Endodermal cell (in vitro differentiated cells): ENCODE measurements at regions not wholly inside any gene's neighbourhood (a gene's known extent, or its start where the extent isn't known, plus 50 kb on each side); places are given as distances from the start of the nearest gene placed in this dataset.

Experiments
- DNase-seq: peaks from one replicate; pipeline ENCODE4 v3.0.0-alpha.2; 2017
- H3K27ac ChIP-seq: 2 replicates; pipeline ENCODE4 v1.5.1; 2013; ENCODE audit warnings: mild to moderate bottlenecking, low read depth, low read length, moderate library complexity
- H3K27me3 ChIP-seq: 2 replicates; pipeline ENCODE4 v1.6.1; 2013; ENCODE audit warnings: mild to moderate bottlenecking, low read length, moderate library complexity; ENCODE audit not compliant: insufficient read depth, control insufficient read depth, poor library complexity, severe bottlenecking
- H3K36me3 ChIP-seq: 2 replicates; pipeline ENCODE4 v1.7.0; 2013; ENCODE audit warnings: mild to moderate bottlenecking, low read length, moderate library complexity; ENCODE audit not compliant: control insufficient read depth, insufficient read depth
- H3K4me1 ChIP-seq: one replicate; pipeline ENCODE4 v1.7.0; 2013; ENCODE audit warnings: low read length; ENCODE audit not compliant: control insufficient read depth, insufficient read depth
- H3K4me3 ChIP-seq: 2 replicates; pipeline ENCODE4 v1.5.1; 2013; ENCODE audit warnings: mild to moderate bottlenecking, low read length, moderate library complexity
- H3K9ac ChIP-seq: 2 replicates; pipeline ENCODE4 v1.6.1; 2013; ENCODE audit warnings: mild to moderate bottlenecking, low read length, moderate library complexity; ENCODE audit not compliant: poor library complexity, severe bottlenecking; ENCODE audit errors: extremely low read depth
- H3K9me3 ChIP-seq: 2 replicates; pipeline ENCODE4 v1.6.1; 2013; ENCODE audit warnings: mild to moderate bottlenecking, low read length, moderate library complexity; ENCODE audit not compliant: control insufficient read depth
- H3K27ac Mint-ChIP-seq: 2 replicates; pipeline ENCODE4 v1.8.0; 2020; ENCODE audit warnings: mixed read lengths
- H3K27me3 Mint-ChIP-seq: 2 replicates; pipeline ENCODE4 v1.8.0; 2021; ENCODE audit warnings: mild to moderate bottlenecking, mixed read lengths; ENCODE audit not compliant: insufficient read depth
- H3K36me3 Mint-ChIP-seq: 2 replicates; pipeline ENCODE4 v1.8.0; 2020; ENCODE audit warnings: low read depth, mixed read lengths
- H3K4me1 Mint-ChIP-seq: 2 replicates; pipeline ENCODE4 v1.8.0; 2020; ENCODE audit warnings: mixed read lengths
- H3K4me3 Mint-ChIP-seq: 2 replicates; pipeline ENCODE4 v1.8.0; 2020; ENCODE audit warnings: mild to moderate bottlenecking, moderate library complexity, mixed read lengths
- H3K9me3 Mint-ChIP-seq: 2 replicates; pipeline ENCODE4 v1.8.0; 2020; ENCODE audit warnings: mild to moderate bottlenecking, mixed read lengths
- CTCF ChIP-seq: fragments of 200-600 bp; sonication (generic); conservative IDR thresholded peaks from 2 replicates; pipeline ENCODE4 v1.5.0; 2021; ENCODE audit warnings: antibody characterized with exemption, mild to moderate bottlenecking
- WGBS, 2 experiments: methylation state at CpG; one replicate each; pipeline versions ENCODE4 v1.1.5 to v1.1.7; 2013; ENCODE audit warnings: missing lambda C conversion rate in 2 of 2, mixed read lengths in 1 of 2; ENCODE audit not compliant: insufficient coverage in 1 of 2, insufficient read length in 1 of 2; 5-methylcytosine and 5-hydroxymethylcytosine counted together

- Mint-ChIP-seq H3K9me3 (peaks cover 5% of the 10 kb centered on the region), H3K27ac (no peak overlapping the region), H3K36me3 (no peaks in the 10 kb centered on the region), H3K27me3 (no peaks in the 10 kb centered on the region), H3K4me1 (no peaks in the 10 kb centered on the region), H3K4me3 (no peak overlapping the region)
- H3K4me1 ChIP-seq: no peaks in the 10 kb centered on the region
- 100% methylated on average over 1 of the region's 1 CpG; no CpG with 5 or more reads in 1 of the 2 experiments for whole genome bisulfite sequencing, 2 experiments
- H3K4me3 ChIP-seq: no peak overlapping the region
- no peaks in the 10 kb centered on the region for H3K36me3 ChIP-seq
- DNase-seq: no peak
- H3K9ac ChIP-seq: no peak overlapping the region
- no peaks in the 10 kb centered on the region for H3K27me3 ChIP-seq
- no peak for TF ChIP-seq CTCF
- no peak overlapping the region for H3K27ac ChIP-seq
- peaks cover under 1% of the 10 kb centered on the region for H3K9me3 ChIP-seq
These were observed 107.7 kb upstream of the LMO4 start for GRCh38 chr1:87220993-87221392.

- H3K4me1 Mint-ChIP-seq: no peaks in the 10 kb centered on the region
- no peaks in the 10 kb centered on the region for H3K36me3 Mint-ChIP-seq
- H3K27me3 Mint-ChIP-seq: no peaks in the 10 kb centered on the region
- no peaks in the 10 kb centered on the region for H3K36me3 ChIP-seq
- H3K4me3 ChIP-seq: no peak overlapping the region
- H3K27ac ChIP-seq: no peak overlapping the region
- H3K9me3 Mint-ChIP-seq: peaks cover 4% of the 10 kb centered on the region
- H3K27ac Mint-ChIP-seq: no peak overlapping the region
- TF ChIP-seq CTCF: no peak
- no peaks in the 10 kb centered on the region for H3K9me3 ChIP-seq
- no peaks in the 10 kb centered on the region for H3K4me1 ChIP-seq
- H3K9ac ChIP-seq: no peak overlapping the region
- WGBS, 2 experiments: 85 to 89% methylated on average over 2 of the region's 2 CpGs
- no peak for DNase-seq
- no peaks in the 10 kb centered on the region for H3K27me3 ChIP-seq
- no peak overlapping the region for H3K4me3 Mint-ChIP-seq
These were observed 104.5 kb upstream of the LMO4 start for GRCh38 chr1:87224201-87224600.

GRCh38 chr1:87225171-87225570 is 103.5 kb upstream of the LMO4 start:
- Histone ChIP-seq H3K36me3 (no peaks in the 10 kb centered on the region), H3K9me3 (no peaks in the 10 kb centered on the region), H3K4me1 (no peaks in the 10 kb centered on the region), H3K4me3 (no peak overlapping the region), H3K9ac (no peak overlapping the region), H3K27ac (no peak overlapping the region), H3K27me3 (no peaks in the 10 kb centered on the region)
- H3K36me3 Mint-ChIP-seq: no peaks in the 10 kb centered on the region
- no peak overlapping the region for H3K4me3 Mint-ChIP-seq
- no peaks in the 10 kb centered on the region for H3K4me1 Mint-ChIP-seq
- no peak for TF ChIP-seq CTCF
- H3K27ac Mint-ChIP-seq: no peak overlapping the region
- no peak for DNase-seq
- no peaks in the 10 kb centered on the region for H3K27me3 Mint-ChIP-seq
- H3K9me3 Mint-ChIP-seq: peaks cover 4% of the 10 kb centered on the region
- 92% methylated on average over 3 of the region's 3 CpGs; no CpG with 5 or more reads in 1 of the 2 experiments for WGBS, 2 experiments
